Neuronal stem cell (in vitro differentiated cells): ENCODE measurements at regions not wholly inside any gene's neighbourhood (a gene's known extent, or its start where the extent isn't known, plus 50 kb on each side); places are given as distances from the start of the nearest gene placed in this dataset.

ENCODE experiments used
- DNase-seq: peaks from one replicate; pipeline ENCODE4 v3.0.0-alpha.2; 2013; ENCODE audit warnings: low spot score
- H2AFZ ChIP-seq: one replicate; pipeline ENCODE4 v1.6.1; 2013; ENCODE audit warnings: mild to moderate bottlenecking, low read length, inconsistent platforms
- H2AK5ac ChIP-seq: 2 replicates; pipeline ENCODE4 v1.6.1; 2013; ENCODE audit warnings: low read depth, mild to moderate bottlenecking, inconsistent platforms, low read length, moderate library complexity, mixed read lengths
- H2BK120ac ChIP-seq: 2 replicates; pipeline ENCODE4 v1.6.1; 2013; ENCODE audit warnings: low read depth, mild to moderate bottlenecking, inconsistent platforms, low read length, moderate library complexity, mixed read lengths
- H2BK12ac ChIP-seq: one replicate; pipeline ENCODE4 v1.6.1; 2013; ENCODE audit warnings: low read length, inconsistent platforms
- H2BK15ac ChIP-seq: 2 replicates; pipeline ENCODE4 v1.6.1; 2013; ENCODE audit warnings: mild to moderate bottlenecking, low read length, inconsistent platforms, mixed read lengths
- H2BK5ac ChIP-seq: one replicate; pipeline ENCODE4 v1.6.1; 2013; ENCODE audit warnings: inconsistent platforms, mild to moderate bottlenecking, low read length, moderate library complexity
- H3K14ac ChIP-seq: one replicate; pipeline ENCODE4 v1.6.1; 2013; ENCODE audit warnings: low read length, inconsistent platforms
- H3K18ac ChIP-seq: 2 replicates; pipeline ENCODE4 v1.6.1; 2013; ENCODE audit warnings: low read length, inconsistent platforms
- H3K23ac ChIP-seq: 2 replicates; pipeline ENCODE4 v1.6.1; 2013; ENCODE audit warnings: low read depth, mild to moderate bottlenecking, mixed read lengths, low read length, inconsistent platforms; ENCODE audit not compliant: poor library complexity
- H3K27ac ChIP-seq: replicated peaks from 3 replicates; pipeline ENCODE4 v1.5.1; 2013; ENCODE audit warnings: low read length, inconsistent platforms
- H3K27me3 ChIP-seq, 3 experiments: 2 replicates each; pipeline ENCODE4 v1.6.1; 2013; ENCODE audit warnings: low read length in 3 of 3, mild to moderate bottlenecking in 2 of 3, inconsistent platforms in 1 of 3, low read depth in 1 of 3, mixed read lengths in 1 of 3, moderate library complexity in 1 of 3; ENCODE audit not compliant: control insufficient read depth in 3 of 3, insufficient read depth in 3 of 3
- H3K36me3 ChIP-seq, 2 donors: replicated peaks in 1 of 2; 2 replicates each; pipeline ENCODE4 v1.6.1; 2013; ENCODE audit warnings: low read length in 2 of 2; ENCODE audit not compliant: control insufficient read depth in 2 of 2, insufficient read depth in 2 of 2
- H3K4ac ChIP-seq: 2 replicates; pipeline ENCODE4 v1.6.1; 2013; ENCODE audit warnings: inconsistent platforms, mild to moderate bottlenecking, low read length, moderate library complexity
- H3K4me1 ChIP-seq, 2 donors: 1 replicate in 1 of 2; 2 replicates in 1 of 2; pipeline ENCODE4 v1.6.1; 2013; ENCODE audit warnings: low read length in 2 of 2, low read depth in 1 of 2; ENCODE audit not compliant: control insufficient read depth in 2 of 2, insufficient read depth in 1 of 2
- H3K4me2 ChIP-seq: one replicate; pipeline ENCODE4 v1.6.1; 2013; ENCODE audit warnings: mild to moderate bottlenecking, low read length, inconsistent platforms; ENCODE audit not compliant: insufficient read depth, poor library complexity, severe bottlenecking
- H3K4me3 ChIP-seq, 2 donors: 2 replicates each; pipeline ENCODE4 v1.5.1; 2013; ENCODE audit warnings: low read length in 2 of 2, mild to moderate bottlenecking in 2 of 2, inconsistent platforms in 1 of 2, moderate library complexity in 1 of 2
- H3K79me1 ChIP-seq: one replicate; pipeline ENCODE4 v1.6.1; 2013; ENCODE audit warnings: low read depth, mild to moderate bottlenecking, inconsistent platforms, low read length, moderate library complexity
- H3K9ac ChIP-seq: one replicate; pipeline ENCODE4 v1.6.1; 2013; ENCODE audit warnings: mild to moderate bottlenecking, low read depth, low read length, inconsistent platforms; ENCODE audit not compliant: poor library complexity
- H3K9me3 ChIP-seq, 2 donors: replicated peaks in 1 of 2; 2 replicates each; pipeline versions ENCODE3 to v1.6.1; 2013; ENCODE audit warnings: low read length in 2 of 2, mild to moderate bottlenecking in 2 of 2, inconsistent platforms in 1 of 2, low read depth in 1 of 2, mixed read lengths in 1 of 2, moderate library complexity in 1 of 2; ENCODE audit not compliant: control insufficient read depth in 2 of 2, insufficient read depth in 1 of 2
- H4K8ac ChIP-seq: one replicate; pipeline ENCODE4 v1.6.1; 2013; ENCODE audit warnings: low read depth, mild to moderate bottlenecking, inconsistent platforms, low read length, moderate library complexity
- H4K91ac ChIP-seq: one replicate; pipeline ENCODE4 v1.6.1; 2013; ENCODE audit warnings: low read length, low read depth, mild to moderate bottlenecking, inconsistent platforms; ENCODE audit not compliant: poor library complexity
- WGBS, 2 donors: extraction: QIAGEN DNeasy Blood & Tissue Kit; methylation state at CpG; one replicate each; pipeline ENCODE4 v1.1.7; 2013; ENCODE audit warnings: missing lambda C conversion rate in 2 of 2, mixed read lengths in 1 of 2; ENCODE audit not compliant: insufficient read length in 2 of 2, insufficient replicate concordance in 1 of 2; ENCODE audit errors: extremely low coverage in 2 of 2; 5-methylcytosine and 5-hydroxymethylcytosine counted together

DNA sequence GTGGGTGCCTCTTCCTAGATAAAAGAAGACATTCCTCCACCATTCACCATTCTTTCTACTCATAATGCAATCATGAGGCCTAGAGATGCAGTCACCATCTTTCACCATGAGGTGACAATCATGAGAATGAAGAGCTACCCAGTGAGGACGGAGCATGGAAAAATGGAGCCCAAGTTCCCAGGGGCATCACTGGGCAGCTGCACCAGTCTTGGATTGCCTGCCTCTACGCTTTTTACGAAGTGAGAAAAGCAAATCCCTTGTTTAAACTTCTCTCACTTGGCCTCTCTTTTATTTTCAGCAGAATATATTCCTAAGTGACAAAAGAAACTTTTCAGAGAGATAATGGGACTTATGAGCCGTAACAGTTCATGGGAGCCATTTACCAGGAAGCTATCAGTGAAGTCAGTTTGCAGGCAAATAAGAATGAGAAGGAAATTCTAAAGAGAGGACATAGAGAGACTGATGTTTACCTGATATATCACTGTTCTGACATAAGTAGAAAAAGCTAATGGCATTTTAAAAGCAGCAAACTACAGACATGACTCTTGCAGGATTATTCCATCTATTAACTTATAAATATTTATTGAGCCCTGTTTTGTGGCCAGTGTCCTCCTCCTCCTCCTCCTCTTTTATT, 90.0 kb upstream of the CPNE4 start:
- H3K9me3 ChIP-seq = no peaks in the 10 kb centered on the region
- WGBS, 2 donors = no CpG with 5 or more reads among the region's 4 CpGs
- no peak overlapping the region for H4K91ac ChIP-seq
- H3K4me3 ChIP-seq = no peak overlapping the region
- no peak overlapping the region for H3K18ac ChIP-seq
- no peak overlapping the region for H2AK5ac ChIP-seq
- no peak overlapping the region for H3K14ac ChIP-seq
- no peak for DNase-seq
- H4K8ac ChIP-seq = no peak overlapping the region
- H2BK120ac ChIP-seq = no peak overlapping the region
- H3K4ac ChIP-seq = no peak overlapping the region
- no peak overlapping the region for H3K23ac ChIP-seq
- no peak overlapping the region for H3K4me2 ChIP-seq
- no peak overlapping the region for H2AFZ ChIP-seq
- no peak overlapping the region for H2BK5ac ChIP-seq
- H3K4me1 ChIP-seq = no peaks in the 10 kb centered on the region
- H3K79me1 ChIP-seq = no peaks in the 10 kb centered on the region
- no peaks in the 10 kb centered on the region for H3K27me3 ChIP-seq
- no peak overlapping the region for H3K27ac ChIP-seq
- H3K36me3 ChIP-seq = no peaks in the 10 kb centered on the region
- no peak overlapping the region for H2BK15ac ChIP-seq
- no peak overlapping the region for H2BK12ac ChIP-seq
- no peak overlapping the region for H3K9ac ChIP-seq

DNA sequence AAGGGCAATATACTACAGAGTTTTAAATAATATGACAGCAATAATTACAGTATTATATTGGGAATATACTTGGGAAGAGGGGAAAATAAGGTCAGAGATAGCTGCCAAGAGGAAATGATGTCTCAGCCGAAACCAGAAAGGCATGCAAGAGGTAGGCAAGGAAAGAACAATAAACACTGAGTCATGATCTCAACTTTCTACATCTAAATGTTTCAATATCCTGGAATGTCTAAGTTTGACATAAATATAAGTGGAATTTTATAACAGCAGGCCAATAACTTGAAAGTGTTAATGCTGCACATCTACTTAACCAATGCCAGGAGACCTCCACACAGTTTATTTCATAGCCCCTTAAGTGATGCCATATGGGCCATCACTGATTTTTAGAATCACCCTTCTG, 99.8 kb upstream of the CPNE4 start:
- Histone ChIP-seq H2BK120ac (no peak overlapping the region), H3K4me3 (no peak overlapping the region), H2BK12ac (no peak overlapping the region), H3K27ac (no peak overlapping the region), H3K4ac (no peak overlapping the region), H3K36me3 (no peaks in the 10 kb centered on the region), H3K4me2 (no peak overlapping the region), H3K27me3 (no peaks in the 10 kb centered on the region), H3K4me1 (peaks cover 4 to 8% of the 10 kb centered on the region in 2 donors), H3K79me1 (no peaks in the 10 kb centered on the region), H3K23ac (no peak overlapping the region), H3K9me3 (no peaks in the 10 kb centered on the region), H4K8ac (no peak overlapping the region), H3K9ac (no peak overlapping the region), H2BK5ac (no peak overlapping the region), H2AFZ (no peak overlapping the region), H3K18ac (no peak overlapping the region), H2BK15ac (no peak overlapping the region), H4K91ac (no peak overlapping the region), H3K14ac (no peak overlapping the region), H2AK5ac (no peak overlapping the region)
- DNase-seq = no peak
- WGBS, 2 donors = no CpG with 5 or more reads among the region's 1 CpG

DNA sequence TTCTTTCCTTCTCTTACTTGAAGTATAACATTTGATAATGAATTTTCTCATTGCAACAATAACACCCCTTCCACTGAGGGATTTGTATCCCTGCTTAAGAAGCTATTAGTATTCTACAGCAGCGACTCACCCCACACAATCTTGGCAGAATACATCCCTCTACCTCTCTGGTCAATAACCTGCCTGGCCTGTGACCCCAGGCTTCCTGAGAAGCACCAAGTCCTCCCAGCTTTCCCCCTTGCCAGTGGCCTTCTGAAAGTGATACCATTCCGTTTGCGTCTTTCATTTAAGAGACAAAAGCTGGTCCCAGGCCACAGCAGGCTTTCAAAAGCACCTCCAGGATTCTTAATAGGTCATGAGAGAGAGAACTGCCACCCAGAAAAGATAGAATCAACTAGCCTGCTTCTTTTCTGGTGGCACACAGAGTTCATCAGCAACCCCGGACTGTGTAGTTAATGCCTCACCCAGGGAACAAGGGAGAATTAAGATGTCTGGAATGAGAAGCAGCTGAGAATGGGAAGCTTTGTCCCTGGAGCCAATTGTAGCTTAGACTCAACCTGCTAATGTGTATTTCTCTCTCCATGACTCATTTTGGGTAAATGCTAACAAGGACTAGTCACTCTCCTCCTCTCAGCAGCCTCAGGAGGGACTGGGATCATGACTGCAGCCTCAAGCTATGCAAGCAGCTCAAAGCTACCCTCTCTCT, 101.0 kb upstream of the CPNE4 start:
- Histone ChIP-seq H3K18ac (no peak overlapping the region), H3K27me3 (no peaks in the 10 kb centered on the region), H3K14ac (no peak overlapping the region), H4K91ac (no peak overlapping the region), H3K9me3 (no peaks in the 10 kb centered on the region), H2BK5ac (no peak overlapping the region), H2BK12ac (no peak overlapping the region), H2BK15ac (no peak overlapping the region), H2AFZ (peak overlapping the region; percentile 10), H3K79me1 (no peaks in the 10 kb centered on the region), H2BK120ac (no peak overlapping the region), H3K27ac (peak overlapping the region; percentile 24), H3K36me3 (no peaks in the 10 kb centered on the region), H3K23ac (no peak overlapping the region), H3K4ac (no peak overlapping the region), H3K4me2 (no peak overlapping the region), H3K9ac (no peak overlapping the region), H3K4me1 (peaks cover 4 to 8% of the 10 kb centered on the region in 2 donors), H4K8ac (no peak overlapping the region), H3K4me3 (no peak overlapping the region), H2AK5ac (no peak overlapping the region)
- DNase-seq = peak; percentile 14
- no CpG with 5 or more reads among the region's 4 CpGs for WGBS, 2 donors

DNA sequence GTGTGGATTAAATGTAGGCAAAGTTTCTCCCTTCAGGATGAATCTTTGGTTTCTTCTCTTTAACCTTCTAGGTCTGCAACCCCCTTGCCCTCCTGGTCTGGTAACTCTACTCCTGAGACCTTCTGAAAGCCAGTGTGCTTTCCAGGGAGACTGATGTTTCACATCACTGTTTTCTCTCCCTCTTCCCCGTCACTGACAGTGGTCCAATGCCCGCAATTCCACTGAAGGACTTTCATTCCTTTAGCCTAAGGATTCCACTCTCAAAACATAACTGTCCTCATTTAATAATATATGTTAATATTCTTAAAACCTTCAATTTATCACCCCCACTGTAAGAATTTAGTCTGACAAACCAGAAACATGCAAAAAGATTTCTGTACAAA, 101.5 kb upstream of the CPNE4 start:
- DNase-seq = no peak
- Histone ChIP-seq H3K9me3 (no peaks in the 10 kb centered on the region), H3K14ac (no peak overlapping the region), H2AFZ (peak overlapping the region; percentile 10), H3K4me3 (no peak overlapping the region), H3K4me1 (peaks cover 4 to 8% of the 10 kb centered on the region in 2 donors), H3K27me3 (no peaks in the 10 kb centered on the region), H3K4ac (no peak overlapping the region), H2BK12ac (no peak overlapping the region), H3K36me3 (no peaks in the 10 kb centered on the region), H2BK15ac (no peak overlapping the region), H4K91ac (no peak overlapping the region), H3K4me2 (no peak overlapping the region), H3K18ac (no peak overlapping the region), H3K27ac (no peak overlapping the region), H3K9ac (no peak overlapping the region), H2BK5ac (no peak overlapping the region), H3K23ac (no peak overlapping the region), H3K79me1 (no peaks in the 10 kb centered on the region), H2AK5ac (no peak overlapping the region), H4K8ac (no peak overlapping the region), H2BK120ac (no peak overlapping the region)
- no CpG with 5 or more reads among the region's 2 CpGs for WGBS, 2 donors
